Right lobe of liver (tissue), 6 donors: ENCODE measurements at regions not wholly inside any gene's neighbourhood (a gene's known extent, or its start where the extent isn't known, plus 50 kb on each side); places are given as distances from the start of the nearest gene placed in this dataset.

Experiments
- ATAC-seq, 4 donors: fragments of 200-7000 bp; cut with Tn5 transposase; one replicate each; pipeline ENCODE4 v1.9.1; 2020; ENCODE audit warnings: mild to moderate bottlenecking in 4 of 4, moderate library complexity in 4 of 4
- DNase-seq, 3 donors: peaks; one replicate each; pipeline ENCODE4 v3.0.0-alpha.2; 2020
- H3K27ac ChIP-seq, 3 donors: fragments of 200-600 bp; one replicate each; pipeline ENCODE4 v1.8.0; 2022
- H3K27me3 ChIP-seq, 2 donors: fragments of 200-600 bp; one replicate each; pipeline ENCODE4 v1.8.0; 2022
- H3K36me3 ChIP-seq, 4 donors: fragments of 200-600 bp; sonication (generic) in 1 of 4; one replicate each; pipeline versions ENCODE4 v1.5.1 to v1.8.0; 2017 to 2022; ENCODE audit warnings: control low read depth in 1 of 4
- H3K4me1 ChIP-seq, 4 donors: fragments of 200-600 bp; sonication (generic) in 1 of 4; one replicate each; pipeline versions ENCODE4 v1.5.1 to v1.8.0; 2017 to 2022; ENCODE audit warnings: control low read depth in 1 of 4
- H3K4me3 ChIP-seq, 3 donors: fragments of 200-600 bp; one replicate each; pipeline ENCODE4 v1.8.0; 2022
- H3K9me3 ChIP-seq, 4 donors: fragments of 200-600 bp; sonication (generic) in 1 of 4; one replicate each; pipeline versions ENCODE4 v1.5.1 to v1.8.0; 2017 to 2022; ENCODE audit warnings: control low read depth in 1 of 4
- CTCF ChIP-seq, 4 donors: fragments of 200-600 bp in 3 of 4; fragments of 450-650 bp in 1 of 4; IDR thresholded peaks; one replicate each; pipeline versions ENCODE4 v1.5.1 to v1.8.0; 2016 to 2022; ENCODE audit warnings: antibody characterized with exemption in 4 of 4, mild to moderate bottlenecking in 2 of 4
- POLR2A ChIP-seq: fragments of 450-650 bp; IDR thresholded peaks from one replicate; pipeline ENCODE4 v1.6.1; 2017; ENCODE audit warnings: antibody characterized with exemption, mild to moderate bottlenecking
- WGBS: methylation state at CpG from one replicate; pipeline ENCODE4 v1.1.6; 2018; ENCODE audit warnings: low coverage, low lambda C conversion rate; ENCODE audit not compliant: insufficient coverage; ENCODE audit errors: missing lambda C conversion rate; 5-methylcytosine and 5-hydroxymethylcytosine counted together
- intact Hi-C, 2 donors: fragments of 100-400 bp; cut with DNase I; formaldehyde crosslinking; loops; one replicate each; pipeline versions ENCODE4 v1.11.2 to v1.14.1; 2022
- donor health status: DM: no; HTN: yes; CAD: no.
- donor health status: DM: no; HTN: no; CAD: no.
- donor health status: DM: no; HTN: no; CAD: no.
- donor health status: DM: no; HTN: yes; CAD: no.
- donor health status: DM: no; HTN: yes; CAD: no.

DNA sequence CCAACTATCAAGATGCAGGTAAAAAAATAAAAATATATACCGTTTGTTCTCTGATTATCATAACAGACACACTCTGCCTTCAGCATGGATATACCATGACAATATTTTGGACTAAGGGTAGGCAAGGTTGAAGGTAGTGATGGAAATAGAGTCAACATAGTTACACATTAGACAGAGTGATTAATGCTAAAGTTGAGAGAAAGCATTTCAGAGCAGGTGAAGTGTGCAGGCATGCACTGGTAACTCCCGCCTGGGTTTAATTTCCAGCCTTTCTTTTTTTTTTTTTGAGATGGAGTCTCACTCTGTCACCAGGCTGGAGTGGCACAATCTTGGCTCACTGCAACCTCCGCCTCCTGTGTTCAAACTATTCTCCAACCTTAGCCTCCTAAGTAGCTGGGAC, 458.5 kb downstream of the TLR4 start:
- H3K4me3 ChIP-seq: no peak overlapping the region
- H3K27ac ChIP-seq: no peak overlapping the region
- TF ChIP-seq CTCF (IDR thresholded peaks at IDR 0.05) (no peak), POLR2A (no peak)
- no peaks in the 10 kb centered on the region for H3K9me3 ChIP-seq
- 70% methylated on average over 2 of the region's 3 CpGs for WGBS
- no peaks in the 10 kb centered on the region for H3K36me3 ChIP-seq
- ATAC-seq (no peak), DNase-seq (no peak)
- H3K4me1 ChIP-seq: no peaks in the 10 kb centered on the region
- peaks cover 0 to 3% of the 10 kb centered on the region in 2 donors for H3K27me3 ChIP-seq
- intact Hi-C loops: no loop called here

DNA sequence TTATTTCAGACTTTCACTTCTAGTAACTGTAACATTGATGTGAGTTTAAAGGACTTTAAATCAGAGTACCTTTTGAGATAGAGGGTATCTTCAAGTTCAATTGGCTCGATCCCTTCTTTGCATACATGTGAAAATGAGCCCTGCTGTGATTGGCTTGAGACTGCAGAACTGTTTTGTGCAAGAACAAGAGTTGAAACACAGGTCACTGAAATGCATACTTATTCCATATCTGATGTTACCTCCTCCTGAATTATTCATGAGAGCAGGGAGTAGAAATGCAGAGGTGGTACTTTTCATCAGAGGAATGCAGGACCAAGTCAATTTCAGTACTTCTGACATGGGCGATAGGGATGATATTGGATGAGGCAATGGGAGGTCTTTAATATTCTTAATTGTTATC, 459.5 kb downstream of the TLR4 start:
- ATAC-seq: no peak
- DNase-seq: no peak

GRCh38 chr9:118165451-118165850, 461.2 kb downstream of the TLR4 start:
- intact Hi-C loops: no loop called here
- Histone ChIP-seq H3K4me3 (no peak overlapping the region), H3K27ac (no peak overlapping the region), H3K9me3 (no peaks in the 10 kb centered on the region), H3K36me3 (no peaks in the 10 kb centered on the region), H3K4me1 (no peaks in the 10 kb centered on the region), H3K27me3 (peaks cover 0 to 3% of the 10 kb centered on the region in 2 donors)
- 38% methylated on average over 1 of the region's 1 CpG for WGBS
- DNase-seq (no peak), ATAC-seq (no peak)
- TF ChIP-seq CTCF (IDR thresholded peaks at IDR 0.05) (no peak), POLR2A (no peak)

More for the DNA sequence above, 459.5 kb downstream of the TLR4 start:
- WGBS: 74% methylated on average over 2 of the region's 2 CpGs
- peaks cover 0 to 3% of the 10 kb centered on the region in 2 donors for H3K27me3 ChIP-seq
- no peaks in the 10 kb centered on the region for H3K9me3 ChIP-seq
- H3K4me3 ChIP-seq: no peak overlapping the region
- no peak overlapping the region for H3K27ac ChIP-seq
- H3K36me3 ChIP-seq: no peaks in the 10 kb centered on the region
- TF ChIP-seq POLR2A: no peak
- no peak for TF ChIP-seq CTCF (IDR thresholded peaks at IDR 0.05)
- intact Hi-C loops: no loop called here
- H3K4me1 ChIP-seq: no peaks in the 10 kb centered on the region

DNA sequence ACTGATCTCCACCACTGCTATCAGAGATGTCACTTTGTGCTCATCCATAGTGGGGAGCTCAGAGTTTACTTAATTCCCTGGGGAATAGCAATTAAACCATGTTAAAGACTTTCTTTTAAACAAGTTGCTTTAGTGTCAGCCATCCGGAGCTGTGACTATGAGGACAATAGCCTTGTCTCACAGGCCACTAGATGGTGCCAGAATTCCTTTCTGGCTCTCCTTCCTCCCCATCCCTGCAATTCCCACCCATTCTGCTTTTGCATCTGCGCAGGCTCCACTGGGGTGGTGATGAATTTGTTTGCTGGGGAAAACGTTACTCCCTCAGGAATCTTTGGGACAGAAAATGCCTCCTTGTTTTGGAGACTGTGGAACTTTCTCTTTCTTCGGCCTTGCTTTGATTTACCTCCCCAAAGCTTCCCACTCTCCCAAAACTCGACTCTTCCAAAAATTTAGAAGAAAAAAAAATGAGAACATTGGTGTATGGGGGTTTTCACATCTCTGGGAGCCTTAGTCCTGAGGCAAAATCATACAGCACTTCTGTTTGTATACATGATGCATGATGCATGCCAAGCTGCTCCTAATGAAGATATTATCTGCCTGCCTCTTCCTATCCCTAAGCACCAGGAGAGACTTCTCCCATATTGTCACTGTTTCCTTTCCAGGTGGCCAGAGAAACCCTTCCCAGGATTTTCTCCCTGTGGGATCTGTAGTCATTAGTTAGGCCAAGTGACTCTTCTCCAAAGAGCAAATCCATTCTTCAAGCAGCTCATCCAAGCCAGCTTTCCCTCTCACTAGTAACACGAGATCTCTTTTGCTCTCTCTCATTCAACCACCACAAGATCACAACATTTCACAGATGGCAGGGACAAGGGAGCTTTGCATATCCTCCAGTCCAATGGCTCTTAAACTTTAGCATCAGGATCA, 466.1 kb downstream of the TLR4 start:
- H3K27ac ChIP-seq: no peak overlapping the region
- H3K27me3 ChIP-seq: no peaks in the 10 kb centered on the region
- WGBS: 40% methylated on average over 6 of the region's 6 CpGs
- H3K36me3 ChIP-seq: no peaks in the 10 kb centered on the region
- intact Hi-C loops: no loop called here
- H3K9me3 ChIP-seq: no peaks in the 10 kb centered on the region
- no peak overlapping the region for H3K4me3 ChIP-seq
- ATAC-seq (peak; percentile 88 to 98 (median 92)), DNase-seq (peak in 2 of 3 donors; percentile 24 to 59)
- no peaks in the 10 kb centered on the region for H3K4me1 ChIP-seq
- TF ChIP-seq CTCF (IDR thresholded peaks at IDR 0.05): peak; percentile 64 to 78 (median 77)
- no peak for TF ChIP-seq POLR2A
